Ascending aorta (tissue), 2 donors: ENCODE measurements at regions not wholly inside any gene's neighbourhood (a gene's known extent, or its start where the extent isn't known, plus 50 kb on each side); places are given as distances from the start of the nearest gene placed in this dataset.

ENCODE experiments used
- DNase-seq, 2 donors: peaks; one replicate each; pipeline ENCODE4 v3.0.0-alpha.2; 2019; ENCODE audit warnings: low spot score in 2 of 2
- H3K27ac ChIP-seq, 2 donors: fragments of 200-600 bp; sonication (generic); one replicate each; pipeline ENCODE4 v1.5.1; 2016 to 2017; ENCODE audit warnings: mild to moderate bottlenecking in 1 of 2
- H3K27me3 ChIP-seq: fragments of 200-600 bp; sonication (generic); one replicate; pipeline ENCODE4 v1.5.1; 2017
- H3K36me3 ChIP-seq, 2 donors: fragments of 200-600 bp; sonication (generic); one replicate each; pipeline ENCODE4 v1.5.1; 2016
- H3K4me1 ChIP-seq, 2 donors: fragments of 200-600 bp; sonication (generic); one replicate each; pipeline ENCODE4 v1.5.1; 2016 to 2017; ENCODE audit warnings: mild to moderate bottlenecking in 1 of 2
- H3K4me3 ChIP-seq, 2 donors: fragments of 200-600 bp; sonication (generic); one replicate each; pipeline ENCODE4 v1.5.1; 2016 to 2017; ENCODE audit warnings: mild to moderate bottlenecking in 1 of 2
- H3K9me3 ChIP-seq, 2 donors: fragments of 200-600 bp; sonication (generic); one replicate each; pipeline ENCODE4 v1.5.1; 2016
- intact Hi-C: fragments of 100-400 bp; cut with DNase I; formaldehyde crosslinking; loops from one replicate; pipeline ENCODE4 v1.15.1; 2023
- TF ChIP-seq, protein P1 (sequence below), 3 experiments: fragments of 200-600 bp in 2 of 3; fragments of 450-650 bp in 1 of 3; sonication (generic) in 2 of 3; IDR thresholded peaks; one replicate each; pipeline ENCODE4 v1.5.1; 2016 to 2019; ENCODE audit warnings: antibody characterized with exemption in 3 of 3, mild to moderate bottlenecking in 1 of 3, moderate library complexity in 1 of 3

DNA sequence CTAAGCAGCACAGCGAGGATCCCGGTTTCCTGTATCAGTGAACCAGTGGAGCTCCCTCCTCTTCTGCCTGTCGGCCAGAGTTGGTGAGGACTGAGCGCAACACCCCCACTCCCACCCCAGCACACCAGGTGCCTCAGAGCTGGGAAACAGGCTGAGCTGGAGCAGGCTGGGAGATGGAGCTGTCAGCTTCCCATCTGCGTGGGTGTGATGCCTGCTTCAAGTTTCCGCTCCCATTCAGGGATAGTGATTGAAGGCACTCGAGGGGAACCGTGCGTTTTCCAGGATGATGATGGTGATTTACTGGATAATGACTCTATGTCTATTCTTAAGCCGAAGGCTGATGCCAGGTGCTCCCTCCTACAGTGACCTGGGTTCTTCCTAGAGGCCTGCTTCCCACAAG lies 144.5 kb downstream of the TMEM132E start:
- intact Hi-C loops: no loop called here
- no peak for DNase-seq

DNA sequence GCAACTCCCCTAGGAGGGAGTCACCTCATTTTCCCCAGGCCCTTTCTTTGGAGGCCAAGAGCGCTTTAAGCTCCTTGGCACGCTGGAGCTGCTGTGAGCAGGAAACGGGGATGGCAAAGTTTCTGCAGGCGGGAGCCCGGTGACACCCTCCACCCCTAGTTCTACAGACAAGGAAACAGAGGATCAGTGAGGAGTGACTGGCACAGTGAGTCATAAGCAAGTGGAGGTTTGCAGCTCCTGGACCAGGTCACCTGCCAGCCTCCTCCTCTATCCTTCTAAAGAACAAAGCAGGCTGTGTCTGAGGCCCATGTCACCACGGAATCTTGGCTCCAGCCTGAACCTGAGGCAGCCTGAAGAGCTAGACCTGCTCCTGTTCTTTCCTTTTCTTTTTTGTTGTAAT lies 141.9 kb downstream of the TMEM132E start:
- Histone ChIP-seq H3K9me3 (no peaks in the 10 kb centered on the region), H3K4me1 (no peaks in the 10 kb centered on the region), H3K36me3 (no peaks in the 10 kb centered on the region), H3K27me3 (no peaks in the 10 kb centered on the region), H3K4me3 (no peak overlapping the region), H3K27ac (no peak overlapping the region)
- no peak for DNase-seq
- TF ChIP-seq, protein P1, sequence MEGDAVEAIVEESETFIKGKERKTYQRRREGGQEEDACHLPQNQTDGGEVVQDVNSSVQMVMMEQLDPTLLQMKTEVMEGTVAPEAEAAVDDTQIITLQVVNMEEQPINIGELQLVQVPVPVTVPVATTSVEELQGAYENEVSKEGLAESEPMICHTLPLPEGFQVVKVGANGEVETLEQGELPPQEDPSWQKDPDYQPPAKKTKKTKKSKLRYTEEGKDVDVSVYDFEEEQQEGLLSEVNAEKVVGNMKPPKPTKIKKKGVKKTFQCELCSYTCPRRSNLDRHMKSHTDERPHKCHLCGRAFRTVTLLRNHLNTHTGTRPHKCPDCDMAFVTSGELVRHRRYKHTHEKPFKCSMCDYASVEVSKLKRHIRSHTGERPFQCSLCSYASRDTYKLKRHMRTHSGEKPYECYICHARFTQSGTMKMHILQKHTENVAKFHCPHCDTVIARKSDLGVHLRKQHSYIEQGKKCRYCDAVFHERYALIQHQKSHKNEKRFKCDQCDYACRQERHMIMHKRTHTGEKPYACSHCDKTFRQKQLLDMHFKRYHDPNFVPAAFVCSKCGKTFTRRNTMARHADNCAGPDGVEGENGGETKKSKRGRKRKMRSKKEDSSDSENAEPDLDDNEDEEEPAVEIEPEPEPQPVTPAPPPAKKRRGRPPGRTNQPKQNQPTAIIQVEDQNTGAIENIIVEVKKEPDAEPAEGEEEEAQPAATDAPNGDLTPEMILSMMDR (IDR thresholded peaks at IDR 0.05): no peak
- intact Hi-C loops: no loop called here

More for the DNA sequence above, 144.5 kb downstream of the TMEM132E start:
- TF ChIP-seq, protein P1 (IDR thresholded peaks at IDR 0.05): no peak
- H3K27ac ChIP-seq: no peak overlapping the region
- H3K9me3 ChIP-seq: no peaks in the 10 kb centered on the region
- H3K36me3 ChIP-seq: no peaks in the 10 kb centered on the region
- H3K27me3 ChIP-seq: no peaks in the 10 kb centered on the region
- no peak overlapping the region for H3K4me3 ChIP-seq
- H3K4me1 ChIP-seq: no peaks in the 10 kb centered on the region

DNA sequence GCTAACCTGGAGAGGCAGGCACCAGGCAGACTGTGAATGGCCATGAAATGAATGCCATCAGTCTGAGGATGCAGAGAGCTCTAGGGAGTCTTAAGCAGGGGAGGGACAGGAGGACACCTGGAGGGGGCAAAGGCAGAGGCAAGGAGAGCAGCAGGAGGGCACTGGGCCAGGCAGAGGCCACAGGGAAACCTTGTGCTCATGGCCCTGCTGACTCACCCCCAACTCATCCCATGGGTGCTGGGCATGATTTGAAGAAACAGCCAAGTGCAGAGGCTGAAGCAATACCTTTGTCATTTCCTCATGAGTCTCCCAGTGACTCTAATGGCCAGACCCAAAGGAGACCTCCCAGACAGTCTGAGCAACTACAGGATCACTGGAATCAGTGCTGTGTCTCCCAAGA lies 141.4 kb downstream of the TMEM132E start:
- intact Hi-C loops: no loop called here
- no peak for DNase-seq

DNA sequence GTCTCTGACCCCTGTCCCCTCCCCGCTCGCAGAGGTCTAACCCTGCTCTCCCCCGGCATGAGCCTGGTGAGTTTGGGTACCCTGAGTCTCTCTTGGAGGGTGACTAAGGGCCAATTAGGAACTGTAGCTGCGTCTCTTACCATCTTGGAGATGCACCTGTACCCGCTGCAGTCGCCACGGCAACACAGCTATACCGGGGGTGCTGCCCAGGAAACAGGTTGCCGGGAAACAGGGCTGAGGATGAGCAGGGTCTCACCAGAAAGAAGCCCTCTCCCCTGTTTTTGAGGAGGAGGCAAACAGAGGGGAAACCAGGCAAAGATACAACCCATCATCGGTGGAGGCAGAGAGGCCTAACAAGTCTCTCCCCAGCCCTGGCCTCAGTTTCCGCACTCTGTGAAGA lies 140.2 kb downstream of the TMEM132E start:
- intact Hi-C loops: no loop called here
- Histone ChIP-seq H3K4me1 (no peaks in the 10 kb centered on the region), H3K27ac (no peak overlapping the region), H3K27me3 (no peaks in the 10 kb centered on the region), H3K9me3 (no peaks in the 10 kb centered on the region), H3K4me3 (no peak overlapping the region), H3K36me3 (no peaks in the 10 kb centered on the region)
- TF ChIP-seq, protein P1 (IDR thresholded peaks at IDR 0.05): no peak
- DNase-seq: no peak

More for the DNA sequence above, 141.4 kb downstream of the TMEM132E start:
- Histone ChIP-seq H3K27me3 (no peaks in the 10 kb centered on the region), H3K36me3 (no peaks in the 10 kb centered on the region), H3K4me3 (no peak overlapping the region), H3K27ac (no peak overlapping the region), H3K9me3 (no peaks in the 10 kb centered on the region), H3K4me1 (no peaks in the 10 kb centered on the region)
- TF ChIP-seq, protein P1 (IDR thresholded peaks at IDR 0.05): no peak

DNA sequence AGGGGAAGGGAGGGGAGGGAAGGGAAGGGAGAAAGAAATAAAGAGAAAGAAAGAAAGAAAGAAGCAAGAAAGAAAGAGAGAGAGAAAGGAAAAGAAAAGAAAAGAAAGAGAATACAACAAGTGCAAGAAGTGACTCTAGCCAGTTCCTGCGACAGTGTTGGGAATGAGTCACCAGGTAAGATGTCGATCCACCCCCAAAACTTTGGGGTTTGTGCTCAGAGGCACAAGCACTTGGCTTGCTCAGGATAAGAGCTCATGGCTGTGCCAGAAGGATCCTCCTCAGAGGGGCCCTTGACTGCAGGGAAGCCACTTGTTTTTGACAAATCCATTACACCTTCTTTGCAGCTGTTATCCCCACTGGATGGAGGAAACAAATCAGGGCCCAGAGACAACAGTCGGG lies 137.7 kb downstream of the TMEM132E start:
- TF ChIP-seq, protein P1 (IDR thresholded peaks at IDR 0.05): no peak
- no peaks in the 10 kb centered on the region for H3K9me3 ChIP-seq
- H3K4me3 ChIP-seq: no peak overlapping the region
- H3K4me1 ChIP-seq: no peaks in the 10 kb centered on the region
- H3K27me3 ChIP-seq: no peaks in the 10 kb centered on the region
- H3K36me3 ChIP-seq: no peaks in the 10 kb centered on the region
- intact Hi-C loops: no loop called here
- H3K27ac ChIP-seq: no peak overlapping the region
- no peak for DNase-seq

DNA sequence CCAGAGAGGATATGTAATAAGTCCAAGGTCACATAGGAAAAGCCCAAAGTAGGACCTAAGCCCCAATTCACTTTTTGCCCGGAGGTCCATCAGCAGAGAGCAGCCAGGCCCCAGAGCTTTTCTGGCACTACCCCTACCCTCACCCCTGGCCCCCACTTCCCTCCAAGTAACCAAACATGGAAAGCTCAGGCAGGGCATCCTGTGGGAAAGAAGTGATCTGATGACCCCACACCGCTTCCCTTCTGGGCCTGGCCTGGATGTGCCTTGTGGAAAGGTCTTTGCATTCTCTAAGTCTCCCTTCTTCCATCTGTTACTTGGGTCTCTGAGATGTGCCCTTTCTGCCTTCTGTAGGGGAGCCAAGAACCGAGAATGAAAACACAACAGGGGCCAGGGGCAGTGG lies 136.9 kb downstream of the TMEM132E start:
- Histone ChIP-seq H3K27ac (no peak overlapping the region), H3K9me3 (no peaks in the 10 kb centered on the region), H3K4me1 (no peaks in the 10 kb centered on the region), H3K36me3 (no peaks in the 10 kb centered on the region), H3K27me3 (no peaks in the 10 kb centered on the region), H3K4me3 (no peak overlapping the region)
- TF ChIP-seq, protein P1 (IDR thresholded peaks at IDR 0.05): no peak
- intact Hi-C loops: no loop called here
- no peak for DNase-seq
